8988T (cell line): ENCODE measurements at regions not wholly inside any gene's neighbourhood (a gene's known extent, or its start where the extent isn't known, plus 50 kb on each side); places are given as distances from the start of the nearest gene placed in this dataset.

Source experiments
- DNase-seq: peaks from one replicate; pipeline ENCODE4 v3.0.0; 2011

DNA sequence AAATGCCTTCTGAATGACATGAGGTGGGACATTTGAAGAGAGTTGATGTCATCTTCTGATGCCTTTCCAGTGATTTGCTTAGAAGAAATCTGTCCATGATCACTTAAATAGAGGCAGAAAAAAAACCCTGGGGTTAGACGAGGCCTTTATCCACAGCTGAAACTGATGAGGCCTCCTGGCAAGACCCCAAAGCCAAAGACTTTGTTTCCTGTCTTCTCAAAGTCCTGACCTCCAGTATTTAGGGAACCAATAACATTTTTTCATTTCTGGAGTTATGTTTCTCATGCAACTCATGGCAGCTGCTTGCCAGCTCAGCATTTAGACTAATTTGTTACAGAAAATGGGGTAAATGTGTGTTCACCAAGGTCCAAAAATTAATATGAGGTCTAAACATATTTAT, 248.0 kb upstream of the PRDM1 start:
- DNase-seq, result no peak

DNA sequence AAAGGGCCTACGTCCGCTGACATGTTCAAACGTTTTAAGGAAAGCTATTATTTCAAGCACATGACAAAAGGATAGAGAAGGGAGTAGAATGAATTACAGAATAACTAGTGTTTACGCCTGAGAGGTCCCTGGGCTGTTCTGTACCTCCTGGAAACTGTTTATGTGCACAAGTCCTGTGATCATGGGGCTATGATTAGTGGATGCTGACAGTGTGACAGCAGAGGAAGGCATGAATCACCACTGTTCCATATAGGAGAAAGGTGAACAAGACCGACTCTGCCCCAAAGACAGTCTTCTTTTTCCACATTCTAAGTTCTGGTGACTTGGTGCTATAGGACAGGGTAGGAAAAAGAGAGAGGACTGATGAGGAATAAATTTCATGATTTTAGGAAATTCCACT, 249.2 kb upstream of the PRDM1 start:
- no peak for DNase-seq

DNA sequence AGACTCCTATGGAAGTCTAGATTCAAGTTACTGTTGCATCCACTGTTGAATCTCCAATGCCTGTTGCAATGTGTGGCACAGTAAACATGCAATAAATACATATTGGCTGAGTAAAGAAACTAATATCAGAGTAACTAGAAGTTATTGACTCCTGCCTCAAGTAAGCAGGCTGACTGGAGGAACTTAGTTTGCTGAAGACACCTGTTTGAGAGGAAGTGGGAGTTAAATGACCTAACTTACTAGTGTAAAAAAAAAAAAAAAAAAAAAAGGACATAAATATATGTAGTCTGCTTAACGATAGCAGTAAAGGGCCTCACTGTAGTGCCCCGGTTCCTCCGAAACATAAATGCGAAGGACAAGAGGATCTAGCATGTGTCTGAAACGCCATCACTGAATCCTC, 249.8 kb upstream of the PRDM1 start:
- DNase-seq, result no peak

DNA sequence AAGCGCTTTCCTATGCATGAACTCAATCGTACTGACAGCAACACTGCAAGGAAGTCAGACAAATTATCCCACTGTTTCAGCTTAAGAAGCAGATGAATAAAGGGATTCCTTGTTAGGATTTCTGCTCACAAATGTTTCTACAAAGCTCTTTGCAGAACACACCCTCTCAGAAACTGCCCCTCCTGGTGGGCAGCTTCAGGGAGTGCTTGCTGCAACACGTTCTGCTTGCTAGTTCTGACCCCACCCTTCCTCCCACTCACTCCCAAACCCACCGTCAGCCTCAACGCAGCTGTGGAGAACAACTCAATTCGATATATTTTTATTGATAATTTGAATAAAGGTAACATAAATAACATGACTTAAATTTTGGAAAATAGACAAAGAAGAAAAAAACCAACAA, 250.8 kb upstream of the PRDM1 start:
- DNase-seq, result no peak

DNA sequence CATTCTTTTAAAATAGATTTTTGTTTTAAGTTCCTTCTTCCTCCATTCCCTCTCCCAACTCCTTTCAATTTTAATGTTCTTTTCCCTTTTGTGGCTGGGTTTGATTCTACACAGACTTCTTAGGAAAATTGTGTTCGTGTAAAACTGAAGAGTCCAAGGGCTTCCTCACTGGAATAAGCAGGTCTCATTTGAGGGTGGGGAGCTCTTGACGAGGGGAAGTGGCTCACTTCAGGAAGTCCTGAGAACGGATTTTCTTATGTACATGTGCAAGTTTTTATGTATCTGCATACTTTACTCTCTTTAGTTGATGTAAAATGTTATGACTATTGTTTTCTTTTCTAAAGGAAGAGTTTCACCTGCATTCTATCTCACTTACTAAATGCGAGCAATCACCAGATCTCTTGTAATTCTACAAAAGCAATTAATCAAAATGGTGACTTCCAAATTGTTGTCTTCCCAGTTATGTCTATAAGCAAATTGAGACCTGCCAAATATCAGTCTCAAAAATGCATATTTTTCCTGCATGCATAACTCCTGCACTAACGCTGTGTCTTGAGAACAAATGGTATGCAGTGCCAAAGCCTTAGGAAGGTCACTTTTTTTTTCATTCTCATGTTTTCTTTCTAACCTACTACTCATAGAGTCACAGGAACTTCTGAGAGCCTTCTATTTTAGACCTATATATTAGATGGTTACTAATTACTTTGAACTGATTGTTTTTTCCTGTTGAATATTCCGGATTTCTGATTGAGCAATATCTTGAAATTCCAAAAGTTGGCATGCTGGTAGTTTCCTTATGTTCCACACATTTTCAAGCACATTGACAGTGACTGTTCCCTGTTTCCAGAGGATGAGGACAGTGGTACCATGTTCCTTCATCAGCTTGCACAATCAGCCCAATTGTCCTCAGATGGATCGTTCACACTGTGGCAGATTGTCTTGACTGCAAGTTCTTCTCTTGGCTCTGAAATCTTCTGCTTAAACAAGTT, 251.9 kb upstream of the PRDM1 start:
- no peak for DNase-seq

DNA sequence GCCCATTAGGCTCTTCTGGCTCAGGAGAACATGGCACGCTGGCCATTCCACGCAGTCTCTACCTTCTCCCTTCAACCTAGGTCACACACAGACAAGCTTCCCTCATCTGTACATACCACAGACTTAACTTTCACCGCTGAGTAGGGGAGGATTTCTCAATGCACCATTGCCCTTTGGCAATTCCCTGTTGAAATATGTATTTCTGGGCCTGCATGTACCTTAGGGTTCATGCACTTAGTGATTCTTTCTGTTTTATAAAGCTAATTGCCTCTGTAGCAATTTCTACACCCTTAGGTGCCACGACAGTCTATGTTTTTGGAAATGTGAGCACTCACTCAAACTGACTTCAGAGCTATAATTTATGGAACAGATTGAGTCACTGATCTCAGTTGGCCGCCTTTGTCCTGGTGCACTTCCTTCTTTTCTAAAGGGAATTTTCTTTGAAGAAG, 253.8 kb upstream of the PRDM1 start:
- DNase-seq, result no peak

DNA sequence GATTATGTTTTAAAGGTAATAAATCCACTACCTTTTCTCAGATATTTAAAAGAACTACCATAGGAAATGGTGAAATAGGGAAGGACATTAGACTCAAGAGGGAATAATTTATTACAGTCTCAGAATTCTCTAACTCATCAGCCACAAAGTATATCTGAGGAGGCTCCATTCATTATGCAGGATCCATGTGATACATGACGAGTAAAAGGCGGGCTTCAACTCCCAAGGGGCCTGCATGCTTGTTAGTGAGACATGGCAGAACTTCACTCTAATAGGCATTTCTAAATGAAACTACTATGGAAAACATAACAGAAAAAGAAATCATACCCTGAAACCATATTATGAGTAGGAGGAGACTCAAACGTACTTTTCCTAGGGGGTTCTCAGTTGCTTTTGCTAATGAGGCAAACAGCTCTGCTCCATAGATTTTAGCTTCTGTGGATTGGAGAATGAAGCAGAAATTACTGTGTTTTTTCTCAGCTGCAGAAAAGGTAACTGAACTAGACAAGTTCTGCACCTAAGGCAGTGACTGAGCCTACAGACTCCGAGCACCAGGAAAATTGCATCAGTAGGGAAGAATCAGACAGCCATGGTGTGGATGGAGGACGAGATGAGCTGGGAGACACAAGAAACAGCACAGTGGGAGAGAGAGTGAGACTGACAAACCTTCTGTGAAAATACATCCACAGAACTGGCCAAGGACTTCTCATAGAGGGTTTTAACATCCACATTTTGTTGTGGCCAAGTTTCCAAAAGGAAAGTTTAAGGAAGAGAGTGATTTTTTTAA, 254.6 kb upstream of the PRDM1 start:
- no peak for DNase-seq

DNA sequence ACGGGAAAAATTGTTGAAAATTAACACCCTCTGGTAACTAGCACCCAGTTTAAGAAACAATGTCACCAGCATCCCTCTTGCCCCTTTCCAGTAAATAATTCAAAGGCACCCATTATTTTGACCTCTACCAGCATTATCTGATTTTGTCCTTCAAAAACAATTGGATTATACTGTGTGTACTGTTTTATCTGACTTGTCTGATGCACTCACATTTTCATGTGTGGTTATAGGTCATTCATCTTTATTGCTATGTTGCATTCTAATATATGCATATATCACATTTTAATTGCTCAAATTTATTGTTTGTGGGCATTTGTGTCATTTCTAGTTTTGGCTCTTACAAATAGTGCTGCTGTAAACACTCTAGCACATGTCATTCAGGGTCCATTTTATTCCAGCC, 260.9 kb upstream of the PRDM1 start:
- DNase-seq, result no peak

DNA sequence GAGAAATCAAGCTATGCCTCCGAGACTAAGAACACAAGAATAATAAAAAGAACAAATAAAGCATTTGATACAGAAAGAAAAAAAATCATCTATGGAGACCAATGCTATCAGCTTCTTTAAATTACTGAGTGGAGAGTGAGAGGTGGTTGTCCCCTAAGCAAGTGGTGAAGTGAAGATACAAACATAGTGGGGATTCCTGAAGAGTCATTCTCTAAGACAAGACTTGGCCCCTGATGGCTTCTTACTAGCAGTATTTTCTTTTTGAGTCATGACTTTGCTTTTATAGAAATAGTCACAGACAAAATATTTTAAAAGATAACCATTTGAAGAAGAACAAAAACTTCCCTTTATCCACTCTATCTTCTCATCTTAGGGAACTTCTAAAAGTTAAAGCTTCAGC, 261.4 kb upstream of the PRDM1 start:
- no peak for DNase-seq

DNA sequence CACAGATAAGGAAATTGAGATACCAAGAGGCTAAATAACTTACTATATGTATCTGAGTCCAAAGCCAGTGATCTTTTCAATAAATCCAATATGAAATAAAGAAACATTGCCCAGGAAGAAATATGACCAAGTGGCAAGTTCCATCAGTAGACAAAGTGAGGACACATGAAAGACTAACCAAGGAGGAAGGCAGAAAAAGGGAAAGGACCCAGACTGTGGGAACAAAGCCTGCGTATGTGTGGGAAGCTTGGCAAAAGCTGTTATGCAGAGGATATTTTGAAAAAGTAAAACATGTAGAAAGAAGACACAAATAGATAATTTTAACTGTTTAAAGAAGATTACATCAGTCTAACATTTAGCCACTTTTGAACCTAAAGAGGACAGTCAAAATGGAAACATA, 264.4 kb upstream of the PRDM1 start:
- DNase-seq, result no peak

DNA sequence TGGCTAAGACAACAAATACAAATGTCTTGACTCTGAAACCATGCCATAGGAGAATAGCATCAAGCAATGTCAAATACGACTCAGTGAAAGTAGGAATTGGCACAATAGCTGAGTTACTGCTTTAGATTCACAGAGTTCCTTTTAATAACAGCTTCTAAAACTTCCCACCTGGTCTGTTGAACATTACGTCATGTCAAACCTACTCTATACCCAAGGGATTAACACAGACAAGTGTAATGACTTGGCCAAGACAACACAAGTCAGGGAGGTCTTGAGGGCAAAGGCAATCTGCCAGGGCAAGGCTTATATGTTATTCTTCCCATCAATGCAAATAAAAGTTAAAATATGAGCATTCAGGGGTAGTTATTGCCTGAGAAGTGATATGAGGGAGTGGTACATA, 265.1 kb upstream of the PRDM1 start:
- no peak for DNase-seq

DNA sequence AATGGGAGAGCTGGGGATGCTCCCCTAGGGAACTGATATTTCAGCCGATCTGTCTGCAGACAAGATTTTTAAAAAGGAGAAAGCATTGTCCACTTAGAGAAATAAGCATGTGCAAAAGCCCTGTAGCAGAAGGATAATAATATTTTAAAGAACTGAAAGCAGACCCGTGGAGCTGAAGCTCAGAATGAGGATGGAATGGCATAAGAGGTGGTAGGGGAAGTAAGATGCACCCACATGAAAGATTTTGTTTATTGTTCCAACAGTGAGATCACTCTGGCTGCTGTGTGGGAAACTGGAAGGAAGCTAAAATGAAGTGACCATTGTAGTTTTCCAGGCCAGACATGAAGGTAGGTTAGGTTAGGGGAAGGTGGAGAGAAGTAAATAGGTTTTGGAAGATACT, 266.4 kb upstream of the PRDM1 start:
- DNase-seq, result no peak

DNA sequence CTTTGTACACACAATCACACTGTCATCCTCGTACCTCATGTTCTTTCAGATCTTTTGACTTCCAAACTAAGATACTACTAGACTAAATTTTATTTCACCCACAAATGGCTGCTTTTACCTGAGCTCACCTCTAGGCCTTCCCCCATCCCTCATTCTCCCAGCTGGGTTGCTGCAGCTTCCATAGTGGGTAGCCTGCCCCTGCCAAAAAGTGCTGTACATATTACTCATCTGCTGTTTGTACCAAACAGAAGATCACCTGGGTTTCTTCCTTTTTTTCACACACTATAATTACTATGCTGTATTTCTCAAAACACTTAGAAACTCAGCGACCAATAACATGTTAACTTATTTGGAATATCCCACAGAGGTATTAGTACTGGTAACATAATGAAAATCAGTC, 267.6 kb upstream of the PRDM1 start:
- no peak for DNase-seq

DNA sequence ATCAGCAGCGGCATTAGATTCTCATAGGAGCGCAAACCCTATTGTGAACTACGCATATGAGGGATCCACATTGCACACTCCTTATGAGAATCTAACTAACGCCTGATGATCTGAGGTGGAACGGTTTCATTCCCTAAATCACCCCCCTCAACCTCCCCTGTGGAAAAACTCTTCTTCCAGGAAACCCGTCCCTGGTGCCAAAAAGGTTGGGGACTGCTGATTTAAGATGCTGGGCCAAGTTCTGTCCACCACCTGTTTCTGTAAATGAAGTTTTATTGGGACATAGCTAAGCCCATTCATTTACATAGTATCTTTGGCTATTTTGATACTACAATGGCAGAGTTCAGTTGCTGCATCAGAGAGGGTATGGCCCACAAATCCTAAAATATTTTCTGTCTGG, 268.2 kb upstream of the PRDM1 start:
- no peak for DNase-seq

DNA sequence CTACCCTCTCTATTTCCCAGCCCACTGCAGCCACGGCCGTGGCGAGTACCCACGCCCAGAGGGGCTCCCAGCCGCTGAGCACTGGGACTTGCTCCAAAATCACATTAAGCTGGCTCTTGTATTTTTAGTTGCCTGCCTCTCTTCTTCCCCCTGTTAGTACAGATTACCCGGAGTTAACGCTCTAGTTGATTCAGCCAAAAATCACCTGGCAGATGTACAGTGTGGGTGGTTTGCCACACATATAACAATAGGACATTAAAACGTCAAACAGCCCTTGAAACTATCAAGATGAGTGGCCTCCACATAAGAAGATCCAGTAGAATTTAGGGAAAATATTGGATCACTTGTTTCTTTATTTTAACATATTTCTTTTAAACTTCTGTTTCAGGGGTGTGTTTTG, 268.8 kb upstream of the PRDM1 start:
- no peak for DNase-seq

DNA sequence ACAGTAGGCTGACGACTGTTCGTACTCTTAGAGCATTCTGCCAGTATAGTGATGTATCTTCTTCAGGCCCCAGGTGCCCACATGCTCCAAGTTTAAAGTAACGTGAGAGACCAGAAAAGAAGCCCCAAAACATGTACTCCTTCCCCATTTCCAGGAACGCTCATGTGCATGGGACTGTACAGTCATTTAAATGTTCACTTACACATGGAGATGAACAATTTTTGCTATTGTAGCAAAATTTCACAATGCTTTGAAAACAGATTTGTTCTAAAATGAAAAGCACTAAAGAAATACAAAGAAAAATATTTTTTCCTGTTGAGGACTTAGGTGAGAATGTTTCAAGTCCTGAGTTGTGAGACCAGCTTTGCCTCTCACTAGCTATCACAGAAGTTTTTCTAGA, 269.3 kb upstream of the PRDM1 start:
- no peak for DNase-seq

DNA sequence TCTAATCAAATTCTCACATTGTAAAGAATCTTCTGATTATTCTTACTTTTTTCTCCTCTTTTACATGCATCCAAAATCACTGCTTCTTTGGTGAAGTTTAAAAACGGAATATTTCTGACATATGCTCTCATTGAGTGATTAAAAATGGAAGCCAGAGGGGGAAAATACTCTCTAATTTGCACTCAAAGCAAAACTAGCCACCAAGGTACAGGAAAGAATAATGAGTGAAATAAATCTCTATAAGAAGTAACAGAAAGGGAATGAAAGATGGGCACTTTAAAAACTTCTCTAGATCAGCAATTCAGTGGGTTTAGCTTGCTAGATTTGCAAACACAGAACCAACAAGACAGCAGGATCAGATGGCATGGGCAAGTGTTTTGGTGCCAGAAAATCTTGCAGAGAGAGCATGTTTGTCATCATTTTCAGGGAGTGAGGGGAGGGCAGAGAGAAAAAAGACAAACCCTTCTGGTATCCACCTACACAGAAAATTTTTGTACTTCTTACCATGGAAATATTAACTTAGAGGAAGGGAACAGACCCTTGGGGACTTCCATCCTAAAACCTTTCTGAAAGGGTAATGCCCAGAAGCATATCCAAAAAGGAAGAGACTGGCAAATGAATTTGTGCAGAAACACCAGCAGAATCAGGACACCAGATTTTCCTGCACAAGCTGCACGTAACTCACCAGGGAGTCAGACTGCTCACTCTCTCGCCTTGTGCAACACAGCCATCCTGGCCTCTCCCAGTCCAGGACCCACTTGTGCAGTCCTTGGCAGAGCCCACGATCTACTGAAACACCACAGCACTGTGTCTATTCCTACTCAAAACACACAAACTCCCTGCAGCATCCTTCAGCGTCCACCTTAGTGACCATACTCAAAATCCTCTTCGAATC, 270.2 kb upstream of the PRDM1 start:
- DNase-seq, result no peak

DNA sequence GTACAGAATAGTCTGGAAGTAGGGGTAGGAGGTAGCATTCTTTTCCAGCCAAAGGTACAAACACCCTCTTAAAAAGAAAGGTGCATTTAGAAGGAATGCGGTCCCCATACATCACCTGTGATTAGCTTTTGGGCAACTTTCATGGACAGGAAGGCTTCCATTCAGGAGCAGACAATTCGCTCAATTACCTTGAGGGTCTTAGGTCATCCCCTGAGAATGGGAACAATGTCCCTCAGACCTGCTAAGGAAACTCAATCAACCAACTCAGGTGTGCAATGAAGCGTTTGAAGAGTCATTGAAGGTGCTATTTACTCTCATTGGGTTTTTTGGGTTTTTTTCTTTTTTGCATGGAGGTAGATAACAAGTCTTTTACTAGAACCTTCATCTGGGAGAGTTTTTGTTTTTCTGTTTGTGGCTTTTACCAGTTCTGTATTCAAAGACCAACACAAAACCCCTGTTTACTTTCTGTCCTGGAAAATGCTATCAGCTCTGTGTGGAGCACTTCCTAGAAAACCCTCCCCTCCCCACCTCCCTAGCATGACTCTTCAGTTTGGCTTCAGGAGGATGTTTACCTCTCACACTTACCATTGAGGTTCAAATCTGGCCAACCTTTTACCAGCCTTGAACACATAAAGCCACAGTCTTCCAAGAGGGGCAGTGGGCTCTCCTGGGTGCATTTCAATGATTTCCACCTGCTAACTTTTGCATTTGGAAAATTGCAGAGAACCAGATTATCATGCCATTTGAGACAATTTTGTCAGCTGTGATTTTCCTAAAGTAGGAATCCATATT, 271.2 kb upstream of the PRDM1 start:
- DNase-seq, result no peak

DNA sequence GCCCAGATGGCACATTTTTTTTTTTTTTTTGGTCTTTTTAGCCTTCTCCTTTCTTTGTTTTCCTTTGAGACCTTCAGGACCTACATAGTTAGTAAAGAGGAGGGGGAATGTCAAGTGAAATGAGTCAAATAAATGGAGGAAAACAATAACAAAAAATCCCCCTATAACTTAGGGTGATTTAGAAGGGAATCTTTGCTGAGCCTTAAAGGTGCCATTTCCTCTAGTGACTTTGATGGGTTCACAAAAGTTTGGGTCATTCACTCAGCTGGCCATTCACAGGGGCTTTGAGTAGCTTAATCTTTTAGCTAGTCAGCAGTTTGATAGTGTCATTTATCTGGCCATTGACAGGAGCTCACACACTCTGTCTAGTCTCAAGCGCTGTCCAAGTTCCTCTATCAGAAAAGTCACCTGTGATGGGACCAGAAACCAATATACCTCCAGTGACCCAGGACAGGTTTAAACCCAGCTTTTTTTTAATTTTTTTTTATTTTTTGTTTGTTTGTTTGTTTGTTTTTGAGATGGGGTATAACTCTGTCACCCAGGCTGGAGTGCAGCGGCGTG, 275.1 kb upstream of the PRDM1 start:
- no peak for DNase-seq

DNA sequence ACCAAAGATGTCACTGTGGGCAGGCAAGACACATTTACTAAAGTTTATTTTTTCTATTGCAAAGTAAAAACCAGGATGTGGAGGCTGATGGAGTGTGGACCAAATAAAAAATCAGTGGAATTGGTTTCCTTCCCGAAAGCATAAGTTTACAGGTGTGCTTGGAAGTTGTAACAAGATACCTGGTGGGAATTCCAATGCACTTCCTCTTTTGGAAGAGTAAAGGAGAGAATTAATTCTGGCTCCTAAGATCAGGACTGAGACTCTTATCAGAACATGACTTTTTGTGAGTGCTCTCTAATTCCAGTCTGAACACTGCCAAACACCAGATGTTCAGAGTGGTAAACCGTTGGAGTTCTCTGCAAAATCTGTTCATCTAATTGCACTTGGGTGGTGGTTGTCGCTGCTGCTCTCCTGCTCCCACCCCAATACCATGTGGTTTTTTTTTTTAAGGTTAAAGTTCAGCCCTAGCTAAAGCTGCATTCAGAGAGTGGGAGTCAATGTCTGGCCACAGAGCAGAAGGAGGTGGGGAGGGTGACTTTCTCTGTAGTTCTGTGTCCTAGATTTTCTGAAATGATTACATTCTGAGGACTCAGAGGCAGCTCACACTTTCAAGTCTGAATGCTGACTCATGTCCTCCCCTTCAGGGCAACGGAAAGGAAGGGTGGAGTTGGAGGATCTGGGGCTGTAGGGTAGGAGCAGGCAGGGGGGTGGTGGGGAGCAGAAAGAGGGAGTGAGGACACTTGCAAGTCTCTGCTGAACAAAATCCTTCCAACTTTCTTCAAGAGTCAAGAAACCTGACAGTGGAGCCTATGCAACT, 275.8 kb upstream of the PRDM1 start:
- DNase-seq, result peak; percentile 28

DNA sequence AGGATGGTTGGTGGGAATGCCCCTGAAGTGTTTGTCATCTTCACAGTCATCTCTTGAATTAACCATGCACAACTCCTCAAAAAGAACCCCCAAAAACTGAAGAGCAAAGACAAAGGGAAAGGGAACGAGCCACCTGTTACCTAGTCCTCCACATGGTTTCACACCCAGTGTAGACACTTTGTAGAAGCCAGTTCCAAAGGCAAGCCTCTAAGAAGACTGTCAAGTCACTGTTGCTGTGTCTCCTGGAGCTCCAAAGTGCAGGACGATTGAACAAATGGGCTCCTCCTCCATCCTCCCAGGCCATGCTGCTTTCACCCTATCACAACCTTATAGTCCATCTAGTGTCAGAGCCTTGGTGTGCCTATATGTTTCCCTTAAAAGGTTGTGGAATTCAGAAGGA, 277.6 kb upstream of the PRDM1 start:
- no peak for DNase-seq
